WERI-Rb-1 (cell line): ENCODE measurements at regions not wholly inside any gene's neighbourhood (a gene's known extent, or its start where the extent isn't known, plus 50 kb on each side); places are given as distances from the start of the nearest gene placed in this dataset.

Experiments used
- DNase-seq: peaks from one replicate; pipeline ENCODE4 v3.0.0-alpha.2; 2020
- H3K27ac ChIP-seq: fragments of 250-450 bp; sonication (Bioruptor Pico); 2 replicates; pipeline ENCODE4 v1.5.1; 2020; ENCODE audit warnings: mild to moderate bottlenecking, moderate library complexity
- H3K27me3 ChIP-seq: fragments of 250-450 bp; sonication (Bioruptor Pico); 2 replicates; pipeline ENCODE4 v1.5.1; 2021; ENCODE audit warnings: mild to moderate bottlenecking, low read depth, moderate library complexity; ENCODE audit not compliant: insufficient read depth, severe bottlenecking
- H3K36me3 ChIP-seq: fragments of 250-450 bp; sonication (Bioruptor Pico); 2 replicates; pipeline ENCODE4 v1.5.1; 2020; ENCODE audit warnings: mild to moderate bottlenecking, moderate library complexity
- H3K4me3 ChIP-seq: 2 replicates; pipeline ENCODE4 v1.5.1; 2011; ENCODE audit warnings: low read depth, mild to moderate bottlenecking, control low read depth, low read length
- H3K9me3 ChIP-seq: fragments of 250-450 bp; sonication (Bioruptor Pico); 2 replicates; pipeline ENCODE4 v1.5.1; 2021; ENCODE audit warnings: mild to moderate bottlenecking, moderate library complexity; ENCODE audit not compliant: severe bottlenecking
- CTCF ChIP-seq: IDR thresholded peaks from 2 replicates; pipeline ENCODE4 v1.5.1; 2011; ENCODE audit warnings: low read depth, mild to moderate bottlenecking, control low read depth, inconsistent platforms, low read length

GRCh38 chr19:28960986-28961705 is 251.8 kb downstream of the UQCRFS1 start:
- Histone ChIP-seq H3K27ac (no peak overlapping the region), H3K4me3 (no peak overlapping the region), H3K9me3 (no peaks in the 10 kb centered on the region), H3K36me3 (no peaks in the 10 kb centered on the region), H3K27me3 (peaks cover 51% of the 10 kb centered on the region)
- no peak for DNase-seq
- TF ChIP-seq CTCF, result no peak

GRCh38 chr19:28960586-28960985 is 252.4 kb downstream of the UQCRFS1 start:
- no peak overlapping the region for H3K4me3 ChIP-seq
- H3K27me3 ChIP-seq, result peaks cover 49% of the 10 kb centered on the region
- no peak for TF ChIP-seq CTCF
- DNase-seq, result no peak
- H3K27ac ChIP-seq, result no peak overlapping the region
- no peaks in the 10 kb centered on the region for H3K36me3 ChIP-seq
- H3K9me3 ChIP-seq, result no peaks in the 10 kb centered on the region

- H3K27me3 ChIP-seq, result peaks cover 52% of the 10 kb centered on the region
- H3K9me3 ChIP-seq, result no peaks in the 10 kb centered on the region
- no peak overlapping the region for H3K4me3 ChIP-seq
- TF ChIP-seq CTCF, result no peak
- H3K27ac ChIP-seq, result no peak overlapping the region
- H3K36me3 ChIP-seq, result no peaks in the 10 kb centered on the region
- no peak for DNase-seq
Measured at GRCh38 chr19:28956961-28957360, 256.0 kb downstream of the UQCRFS1 start.

GRCh38 chr19:28956421-28956820 is 256.5 kb downstream of the UQCRFS1 start:
- H3K27me3 ChIP-seq, result peaks cover 52% of the 10 kb centered on the region
- no peak overlapping the region for H3K4me3 ChIP-seq
- TF ChIP-seq CTCF, result no peak
- no peak overlapping the region for H3K27ac ChIP-seq
- no peaks in the 10 kb centered on the region for H3K36me3 ChIP-seq
- H3K9me3 ChIP-seq, result no peaks in the 10 kb centered on the region
- DNase-seq, result no peak

- Histone ChIP-seq H3K36me3 (no peaks in the 10 kb centered on the region), H3K27me3 (peaks cover 66% of the 10 kb centered on the region), H3K9me3 (no peaks in the 10 kb centered on the region), H3K4me3 (no peak overlapping the region), H3K27ac (no peak overlapping the region)
- TF ChIP-seq CTCF, result no peak
- no peak for DNase-seq
Measured at GRCh38 chr19:28949535-28949934, 263.4 kb downstream of the UQCRFS1 start.

GRCh38 chr19:28949027-28949426 is 263.9 kb downstream of the UQCRFS1 start:
- Histone ChIP-seq H3K27me3 (peaks cover 64% of the 10 kb centered on the region), H3K9me3 (no peaks in the 10 kb centered on the region), H3K27ac (no peak overlapping the region), H3K4me3 (no peak overlapping the region), H3K36me3 (no peaks in the 10 kb centered on the region)
- DNase-seq, result no peak
- no peak for TF ChIP-seq CTCF
